GM10248 (cell line): ENCODE measurements at regions not wholly inside any gene's neighbourhood (a gene's known extent, or its start where the extent isn't known, plus 50 kb on each side); places are given as distances from the start of the nearest gene placed in this dataset.

Source experiments
- CTCF ChIA-PET: fragments of 300-600 bp; sonication (Branson Sonifier 250); formaldehyde crosslinking; extraction: SDS; loops from one replicate; lab custom pipeline; 2021; ENCODE audit warnings: antibody characterized with exemption; lab: Yijun Ruan, JAX
- POLR2A ChIA-PET: fragments of 350-650 bp; sonication (Branson Sonifier 250); formaldehyde crosslinking; extraction: SDS; loops from one replicate; lab custom pipeline; 2020; ENCODE audit warnings: antibody characterized with exemption; lab: Yijun Ruan, JAX
- DNase-seq: peaks from one replicate; pipeline ENCODE4 v3.0.0; 2012; ENCODE audit errors: extremely low spot score
- CTCF ChIP-seq: IDR thresholded peaks from 2 replicates; pipeline ENCODE4 v1.5.1; 2012; ENCODE audit warnings: mild to moderate bottlenecking, low read depth; ENCODE audit errors: extremely low read depth, missing control alignments, control extremely low read depth

GRCh38 chr3:181313335-181313734 is 323.8 kb upstream of the DNAJC19 start:
- no peak for TF ChIP-seq CTCF
- no peak for DNase-seq
- ChIA-PET POLR2A (no interaction called here), CTCF (no interaction called here)

- no peak for TF ChIP-seq CTCF
- ChIA-PET CTCF (interaction anchor here (3.1 kb wide), 1 partner anchor 16 kb away, joined by 11 read pairs; no protein-coding TSS in a partner anchor), POLR2A (no interaction called here)
- DNase-seq = no peak
Measured at GRCh38 chr3:181311186-181311585, 321.6 kb upstream of the DNAJC19 start.

GRCh38 chr3:181302960-181303359 is 313.4 kb upstream of the DNAJC19 start:
- ChIA-PET POLR2A (no interaction called here), CTCF (interaction anchor here (2.1 kb wide), 1 partner anchor 23 kb away, joined by 9 read pairs; no protein-coding TSS in a partner anchor)
- no peak for TF ChIP-seq CTCF
- DNase-seq = no peak

- CTCF ChIA-PET = no interaction called here
- POLR2A ChIA-PET = no interaction called here
Measured at GRCh38 chr3:181300033-181300432, 310.5 kb upstream of the DNAJC19 start.

GRCh38 chr3:181298421-181298820 is 308.9 kb upstream of the DNAJC19 start:
- ChIA-PET CTCF (interaction anchor here (1.4 kb wide), 1 partner anchor 26 kb away, joined by 3 read pairs; no protein-coding TSS in a partner anchor), POLR2A (no interaction called here)
- TF ChIP-seq CTCF = no peak
- no peak for DNase-seq

More at GRCh38 chr3:181300033-181300432, 310.5 kb upstream of the DNAJC19 start:
- DNase-seq = no peak
- no peak for TF ChIP-seq CTCF

- CTCF ChIA-PET = interaction anchor here (0.9 to 1.5 kb wide), 2 partner anchors 11 to 14 kb away, joined by 3 read pairs; no protein-coding TSS in a partner anchor
- TF ChIP-seq CTCF = no peak
- POLR2A ChIA-PET = no interaction called here
Measured at GRCh38 chr3:181292984-181293383, 303.4 kb upstream of the DNAJC19 start.

GRCh38 chr3:181290941-181291340 is 301.4 kb upstream of the DNAJC19 start:
- DNase-seq = no peak
- POLR2A ChIA-PET = no interaction called here
- no peak for TF ChIP-seq CTCF
- CTCF ChIA-PET = no interaction called here

More at GRCh38 chr3:181292984-181293383, 303.4 kb upstream of the DNAJC19 start:
- no peak for DNase-seq
